NB4 (cell line): ENCODE measurements at regions not wholly inside any gene's neighbourhood (a gene's known extent, or its start where the extent isn't known, plus 50 kb on each side); places are given as distances from the start of the nearest gene placed in this dataset.
"Not testable (repeated sequence)": the region's sequence is repeated elsewhere in the genome, so short reads cannot be mapped to it uniquely, and the experiment has no call there.

Experiments used
- POLR2A ChIP-seq: IDR thresholded peaks from 2 replicates; pipeline ENCODE4 v1.6.1; 2011; ENCODE audit warnings: mild to moderate bottlenecking; ENCODE audit not compliant: insufficient read length; ENCODE audit errors: extremely low read depth
- TF ChIP-seq, protein P1 (sequence below): IDR thresholded peaks from 2 replicates; pipeline ENCODE4 v1.6.1; 2011; ENCODE audit warnings: low read depth, low read length

DNA sequence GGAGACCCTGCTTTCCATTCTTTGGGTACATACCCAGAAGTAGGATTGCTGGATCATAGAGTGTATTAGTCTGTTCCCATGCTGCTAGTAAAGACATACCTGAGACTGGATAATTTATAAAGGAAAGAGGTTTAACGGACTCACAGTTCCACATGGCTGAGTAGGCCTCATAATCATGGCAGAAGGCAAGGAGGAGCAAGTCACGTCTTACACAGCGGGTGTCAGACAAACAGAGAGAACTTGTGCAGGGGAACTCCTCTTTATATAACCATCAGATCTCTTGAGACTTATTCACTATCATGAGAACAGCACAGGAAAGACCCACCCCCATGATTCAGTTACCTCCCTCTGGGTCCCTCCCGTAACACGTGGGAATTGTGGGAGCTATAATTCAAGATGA lies 87.7 kb upstream of the TOX2 start:
- TF ChIP-seq POLR2A = not testable (repeated sequence)
- TF ChIP-seq, protein P1, sequence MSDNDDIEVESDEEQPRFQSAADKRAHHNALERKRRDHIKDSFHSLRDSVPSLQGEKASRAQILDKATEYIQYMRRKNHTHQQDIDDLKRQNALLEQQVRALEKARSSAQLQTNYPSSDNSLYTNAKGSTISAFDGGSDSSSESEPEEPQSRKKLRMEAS = not testable (repeated sequence)
